HG02981 (cell line): ENCODE measurements at regions not wholly inside any gene's neighbourhood (a gene's known extent, or its start where the extent isn't known, plus 50 kb on each side); places are given as distances from the start of the nearest gene placed in this dataset.
"Not testable (repeated sequence)": the region's sequence is repeated elsewhere in the genome, so short reads cannot be mapped to it uniquely, and the experiment has no call there.

ENCODE experiments used
- ATAC-seq: cut with Tn5 transposase; IDR thresholded peaks from one replicate; pipeline ENCODE4 v1.9.1; 2021; ENCODE audit warnings: mild to moderate bottlenecking, moderate library complexity; ENCODE audit not compliant: unreplicated experiment

GRCh38 chr2:4900861-4901770 is 791.1 kb upstream of the SOX11 start:
- ATAC-seq: no peak

GRCh38 chr2:4903656-4904348 is 788.4 kb upstream of the SOX11 start:
- no peak for ATAC-seq

GRCh38 chr2:4908461-4908860 is 783.7 kb upstream of the SOX11 start:
- ATAC-seq: no peak

- no peak for ATAC-seq
Observed at GRCh38 chr2:4909346-4910009, 782.7 kb upstream of the SOX11 start.

DNA sequence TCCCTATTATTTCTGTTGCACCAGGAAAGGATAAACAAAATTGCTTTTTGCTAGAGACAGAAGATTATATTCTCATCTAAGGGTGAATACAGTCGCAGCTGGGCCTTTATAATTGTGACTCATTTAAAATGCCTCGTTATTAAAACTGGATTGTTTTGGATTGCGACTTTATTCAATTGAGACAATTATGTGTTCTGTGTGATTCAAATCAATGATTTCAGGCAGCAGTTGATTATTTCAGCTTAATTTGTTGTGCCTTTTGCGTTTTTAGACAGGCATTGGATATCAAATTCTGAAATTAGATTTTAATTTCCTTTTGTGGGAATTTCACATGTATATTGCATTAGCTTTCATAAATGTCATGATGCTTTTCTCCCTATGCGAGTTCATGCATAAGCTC is 778.1 kb upstream of the SOX11 start:
- no peak for ATAC-seq

DNA sequence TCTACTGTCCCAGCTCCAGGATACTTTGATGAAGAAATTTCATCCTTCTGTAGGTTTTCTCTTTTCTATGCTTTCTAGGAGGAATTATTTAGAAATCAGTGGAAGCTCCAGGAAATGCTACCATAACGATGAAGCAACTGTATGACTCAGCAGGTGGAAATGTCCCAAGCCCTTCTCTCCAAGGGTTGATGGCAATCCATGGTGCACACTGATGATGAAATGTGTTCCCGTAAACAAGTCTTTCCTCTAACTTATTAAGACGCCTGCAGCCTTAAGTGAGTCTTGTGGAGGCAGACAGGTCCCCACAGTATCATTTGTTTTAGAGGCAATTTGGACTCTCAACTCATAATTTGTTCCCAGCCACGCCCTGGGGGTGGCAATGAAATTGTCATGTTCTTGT is 777.6 kb upstream of the SOX11 start:
- no peak for ATAC-seq

- no peak for ATAC-seq
Observed at GRCh38 chr2:4915357-4915756, 776.8 kb upstream of the SOX11 start.

DNA sequence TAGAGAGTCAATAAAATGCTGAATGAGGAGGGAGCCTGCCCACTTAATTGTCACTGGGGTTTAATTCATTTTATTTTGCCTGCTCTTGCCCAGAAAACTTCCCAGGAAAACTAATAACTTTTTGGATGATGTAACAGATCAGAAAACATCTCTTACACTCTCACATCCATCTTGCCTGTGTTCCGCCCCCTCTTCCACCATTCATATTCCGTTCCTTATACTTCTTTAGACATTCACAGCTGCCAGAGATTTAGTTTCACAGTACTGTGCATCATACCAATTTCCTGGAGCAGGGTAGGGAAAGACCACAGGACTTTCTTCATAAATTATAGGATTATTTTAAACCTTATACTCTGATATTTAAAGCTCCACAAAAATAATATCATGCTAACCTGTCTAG is 776.1 kb upstream of the SOX11 start:
- no peak for ATAC-seq

GRCh38 chr2:4930704-4931103 is 761.5 kb upstream of the SOX11 start:
- ATAC-seq: no peak

DNA sequence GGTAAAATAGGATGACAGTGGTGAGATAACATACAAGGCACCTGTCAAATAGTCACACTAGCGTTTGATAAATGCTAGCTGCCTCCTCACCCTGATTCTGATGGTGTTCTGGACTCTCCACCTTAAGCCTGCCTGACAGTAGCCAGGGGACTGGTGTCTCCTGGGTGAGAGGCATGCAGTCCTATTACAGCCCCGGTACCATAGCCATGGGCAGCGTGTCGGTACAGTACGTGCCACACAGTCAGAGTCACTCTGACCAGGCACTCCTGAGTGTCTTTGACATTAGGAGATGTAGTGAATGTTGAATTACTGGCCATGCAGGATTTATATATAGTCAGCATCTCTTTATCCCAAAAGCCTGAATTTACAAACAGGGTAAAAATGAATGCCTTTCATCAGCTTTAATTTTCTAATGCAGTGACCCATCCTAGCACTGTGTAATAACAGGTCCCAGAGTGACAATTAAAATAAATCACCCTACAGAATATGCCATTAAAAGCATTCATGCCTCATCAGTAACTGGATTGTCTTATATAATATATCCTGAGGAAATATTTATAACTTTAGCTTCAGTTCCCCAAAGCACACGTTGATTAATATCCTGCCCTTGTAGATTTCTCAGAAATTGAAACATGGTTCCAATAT is 760.3 kb upstream of the SOX11 start:
- ATAC-seq: no peak

DNA sequence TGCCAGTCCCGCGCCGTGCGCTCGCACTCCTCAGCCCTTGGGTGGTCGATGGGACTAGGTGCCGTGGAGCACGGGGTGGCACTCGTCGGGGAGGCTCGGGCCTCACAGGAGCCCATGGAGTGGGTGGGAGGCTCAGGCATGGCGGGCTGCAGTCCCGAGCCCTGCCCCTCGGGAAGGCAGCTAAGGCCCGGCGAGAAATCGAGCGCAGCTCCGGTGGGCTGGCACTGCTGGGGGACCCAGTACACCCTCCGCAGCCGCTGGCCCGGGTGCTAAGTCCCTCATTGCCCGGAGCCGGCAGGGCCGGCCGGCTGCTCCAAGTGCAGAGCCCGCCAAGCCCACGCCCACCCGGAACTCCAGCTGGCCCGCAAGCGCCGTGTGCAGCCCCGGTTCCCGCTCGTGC is 756.9 kb upstream of the SOX11 start:
- not testable (repeated sequence) for ATAC-seq

GRCh38 chr2:4937550-4937949 is 754.6 kb upstream of the SOX11 start:
- no peak for ATAC-seq

GRCh38 chr2:4938206-4938605 is 754.0 kb upstream of the SOX11 start:
- no peak for ATAC-seq

GRCh38 chr2:4942441-4942840 is 749.7 kb upstream of the SOX11 start:
- no peak for ATAC-seq

GRCh38 chr2:4947911-4948310 is 744.3 kb upstream of the SOX11 start:
- ATAC-seq: no peak

GRCh38 chr2:4951368-4951767 is 740.8 kb upstream of the SOX11 start:
- ATAC-seq: no peak

- no peak for ATAC-seq
Observed at GRCh38 chr2:4959219-4959618, 733.0 kb upstream of the SOX11 start.

GRCh38 chr2:4962419-4962818 is 729.8 kb upstream of the SOX11 start:
- ATAC-seq: no peak

DNA sequence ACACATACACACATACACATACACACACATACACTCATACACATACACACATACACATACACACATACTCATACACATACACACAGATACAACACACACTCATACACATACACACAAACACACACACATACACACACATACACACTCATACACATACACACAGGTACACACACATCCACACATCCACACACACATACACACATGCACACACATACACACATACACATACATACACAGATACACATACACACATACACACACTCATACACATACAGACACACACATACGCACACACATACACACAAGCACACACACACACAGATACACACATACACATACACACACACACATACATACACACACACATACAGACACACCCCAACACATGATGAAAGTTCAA is 729.1 kb upstream of the SOX11 start:
- ATAC-seq: no peak

DNA sequence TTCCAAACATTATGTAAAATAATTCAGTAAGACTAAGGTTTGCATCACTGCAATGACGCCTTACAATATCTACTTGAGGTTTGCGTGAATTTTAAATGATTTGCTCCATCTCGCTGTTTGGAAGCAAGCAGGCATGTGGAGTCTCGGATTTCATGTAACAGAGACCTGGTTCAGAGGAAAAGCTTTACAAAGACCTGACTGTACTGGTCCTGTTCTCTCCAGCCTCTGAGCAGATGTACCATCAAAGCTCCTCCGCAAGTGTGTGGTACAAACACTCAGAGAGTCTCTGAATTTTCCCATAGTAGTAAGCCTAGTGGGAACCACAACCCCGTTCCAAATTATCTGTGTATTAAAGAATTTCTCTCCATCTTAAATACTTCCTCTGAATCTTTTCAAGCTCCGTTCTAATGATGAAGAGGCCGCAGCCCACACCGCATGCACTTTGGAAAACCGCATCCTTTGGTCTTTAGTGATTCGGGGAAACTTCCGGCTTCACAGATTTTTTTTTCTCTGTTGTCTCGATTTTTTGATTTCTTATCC is 728.1 kb upstream of the SOX11 start:
- ATAC-seq: no peak

DNA sequence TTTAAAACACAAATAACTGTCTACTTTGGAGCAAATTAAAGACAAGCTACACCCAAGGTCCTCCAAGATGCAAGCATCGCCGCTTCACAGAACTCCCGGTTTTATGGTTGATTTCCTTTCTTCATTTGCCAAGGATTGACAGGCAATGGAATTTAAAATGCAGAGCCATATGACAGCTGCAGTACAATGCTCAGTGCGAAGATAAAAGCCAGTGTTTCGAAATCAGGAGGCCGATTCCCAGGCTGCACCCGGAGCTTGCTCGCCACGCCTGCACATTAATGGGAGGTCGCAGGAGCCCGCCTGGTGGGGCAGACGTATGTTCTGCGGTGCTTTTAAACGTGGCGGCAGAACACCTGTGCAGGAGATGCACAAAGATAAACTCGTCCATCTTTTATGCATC is 727.6 kb upstream of the SOX11 start:
- ATAC-seq: no peak
